MM.1S (cell line): ENCODE measurements at regions not wholly inside any gene's neighbourhood (a gene's known extent, or its start where the extent isn't known, plus 50 kb on each side); places are given as distances from the start of the nearest gene placed in this dataset.

Experiments
- DNase-seq: peaks from one replicate; pipeline ENCODE4 v3.0.0-alpha.2; 2015
- H2AFZ ChIP-seq: fragments of 300-600 bp; sonication (generic); 2 replicates; pipeline ENCODE4 v1.6.0; 2016; ENCODE audit warnings: antibody characterized with exemption, low read length
- H3F3A ChIP-seq: fragments of 300-600 bp; sonication (generic); 2 replicates; pipeline ENCODE4 v1.6.1; 2016; ENCODE audit warnings: mild to moderate bottlenecking, antibody characterized with exemption, low read length, moderate library complexity, mixed read lengths; ENCODE audit not compliant: insufficient read depth
- H3K27ac ChIP-seq: fragments of 300-600 bp; sonication (generic); 2 replicates; pipeline ENCODE4 v1.5.1; 2016; ENCODE audit warnings: mild to moderate bottlenecking, low read length
- H3K27me3 ChIP-seq: fragments of 300-600 bp; sonication (generic); replicated peaks from 2 replicates; pipeline ENCODE4 v1.6.0; 2016; ENCODE audit warnings: low read length; ENCODE audit not compliant: insufficient read depth
- H3K36me3 ChIP-seq: fragments of 300-600 bp; sonication (generic); replicated peaks from 2 replicates; pipeline ENCODE4 v1.6.1; 2016; ENCODE audit warnings: mild to moderate bottlenecking, low read length, mixed read lengths; ENCODE audit not compliant: insufficient read depth
- H3K4me1 ChIP-seq: fragments of 300-600 bp; sonication (generic); 2 replicates; pipeline ENCODE4 v1.6.1; 2016; ENCODE audit warnings: low read length, mixed read lengths
- H3K4me2 ChIP-seq: fragments of 300-600 bp; sonication (generic); 2 replicates; pipeline ENCODE4 v1.6.0; 2016; ENCODE audit warnings: low read depth, low read length
- H3K4me3 ChIP-seq: fragments of 300-600 bp; sonication (generic); 2 replicates; pipeline ENCODE4 v1.5.1; 2016; ENCODE audit warnings: low read length, mixed read lengths
- H3K79me2 ChIP-seq: fragments of 300-600 bp; sonication (generic); 2 replicates; pipeline ENCODE4 v1.6.1; 2016; ENCODE audit warnings: mixed run types, low read length, mixed read lengths
- H3K9ac ChIP-seq: fragments of 300-600 bp; sonication (generic); 2 replicates; pipeline ENCODE4 v1.6.1; 2016; ENCODE audit warnings: low read length, mixed read lengths
- H3K9me2 ChIP-seq: fragments of 300-600 bp; sonication (generic); replicated peaks from 2 replicates; pipeline ENCODE4 v1.6.1; 2016; ENCODE audit warnings: mild to moderate bottlenecking, low read length, mixed read lengths; ENCODE audit not compliant: insufficient read depth
- H3K9me3 ChIP-seq: fragments of 300-600 bp; sonication (generic); replicated peaks from 2 replicates; pipeline ENCODE4 v1.6.1; 2016; ENCODE audit warnings: mild to moderate bottlenecking, low read length, mixed read lengths; ENCODE audit not compliant: insufficient read depth
- H4K20me1 ChIP-seq: fragments of 300-600 bp; sonication (generic); 2 replicates; pipeline ENCODE4 v1.6.1; 2016; ENCODE audit warnings: mild to moderate bottlenecking, low read length, moderate library complexity, mixed read lengths; ENCODE audit not compliant: insufficient read depth
- CTCF ChIP-seq: fragments of 300-600 bp; sonication (generic); IDR thresholded peaks from 2 replicates; pipeline ENCODE4 v1.5.1; 2016; ENCODE audit warnings: antibody characterized with exemption, low read length, mixed read lengths
- EZH2 ChIP-seq: fragments of 300-600 bp; sonication (generic); optimal IDR thresholded peaks from 2 replicates; pipeline ENCODE3; 2017; ENCODE audit warnings: low read depth, mild to moderate bottlenecking, antibody characterized with exemption, low read length, mixed read lengths
- EZH2phosphoT487 ChIP-seq: fragments of 300-600 bp; sonication (generic); IDR thresholded peaks from 2 replicates; pipeline ENCODE4 v1.6.1; 2018; ENCODE audit warnings: antibody characterized with exemption, low read length

GRCh38 chr13:88384542-88384941, 713.4 kb downstream of the SLITRK5 start:
- no peak for TF ChIP-seq EZH2phosphoT487
- TF ChIP-seq CTCF = no peak
- TF ChIP-seq EZH2 = no peak
- Histone ChIP-seq H3F3A (no peaks in the 10 kb centered on the region), H3K9me2 (no peaks in the 10 kb centered on the region), H3K36me3 (no peaks in the 10 kb centered on the region), H3K9ac (no peak overlapping the region), H3K79me2 (no peaks in the 10 kb centered on the region), H3K27ac (no peak overlapping the region), H3K4me1 (no peaks in the 10 kb centered on the region), H2AFZ (no peak overlapping the region), H3K27me3 (no peaks in the 10 kb centered on the region), H3K4me3 (no peak overlapping the region), H3K9me3 (no peaks in the 10 kb centered on the region), H4K20me1 (no peaks in the 10 kb centered on the region), H3K4me2 (no peak overlapping the region)
- no peak for DNase-seq

- TF ChIP-seq EZH2 (no peak), EZH2phosphoT487 (no peak), CTCF (no peak)
- Histone ChIP-seq H2AFZ (no peak overlapping the region), H3F3A (no peaks in the 10 kb centered on the region), H3K9me2 (no peaks in the 10 kb centered on the region), H3K9ac (no peak overlapping the region), H4K20me1 (no peaks in the 10 kb centered on the region), H3K27ac (no peak overlapping the region), H3K27me3 (no peaks in the 10 kb centered on the region), H3K4me1 (no peaks in the 10 kb centered on the region), H3K4me3 (no peak overlapping the region), H3K79me2 (no peaks in the 10 kb centered on the region), H3K4me2 (no peak overlapping the region), H3K36me3 (no peaks in the 10 kb centered on the region), H3K9me3 (no peaks in the 10 kb centered on the region)
- DNase-seq = no peak
Observed at GRCh38 chr13:88395804-88396203, 724.6 kb downstream of the SLITRK5 start.

GRCh38 chr13:88411696-88412095, 740.5 kb downstream of the SLITRK5 start:
- Histone ChIP-seq H3K9ac (no peak overlapping the region), H3K9me3 (no peaks in the 10 kb centered on the region), H3K27ac (no peak overlapping the region), H3F3A (no peaks in the 10 kb centered on the region), H3K4me2 (no peak overlapping the region), H3K79me2 (no peaks in the 10 kb centered on the region), H4K20me1 (no peaks in the 10 kb centered on the region), H3K4me3 (no peak overlapping the region), H3K27me3 (no peaks in the 10 kb centered on the region), H2AFZ (no peak overlapping the region), H3K4me1 (no peaks in the 10 kb centered on the region), H3K36me3 (no peaks in the 10 kb centered on the region), H3K9me2 (no peaks in the 10 kb centered on the region)
- no peak for DNase-seq
- no peak for TF ChIP-seq EZH2
- no peak for TF ChIP-seq EZH2phosphoT487
- TF ChIP-seq CTCF = no peak

DNA sequence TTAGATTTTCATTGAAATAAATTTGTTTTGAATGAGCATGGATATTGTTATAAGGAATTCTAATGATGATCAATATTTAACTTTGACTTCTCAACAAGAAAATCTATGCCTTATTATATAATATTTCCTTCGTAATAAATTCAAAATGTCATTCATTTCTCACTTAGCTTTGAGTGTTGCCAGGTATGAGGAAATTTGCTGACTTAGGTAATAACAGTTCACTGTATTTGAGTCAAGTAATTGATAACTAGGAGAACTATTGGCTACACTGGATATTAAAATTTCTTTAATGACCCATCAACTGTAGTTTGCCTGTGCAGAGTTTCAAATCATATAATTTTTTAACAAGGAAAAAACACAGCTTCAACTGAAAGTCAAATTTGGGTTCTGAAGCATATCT, 746.6 kb downstream of the SLITRK5 start:
- H2AFZ ChIP-seq = no peak overlapping the region
- H3K4me2 ChIP-seq = no peak overlapping the region
- no peak for DNase-seq
- H3K9ac ChIP-seq = no peak overlapping the region
- H3K9me2 ChIP-seq = no peaks in the 10 kb centered on the region
- H3K36me3 ChIP-seq = no peaks in the 10 kb centered on the region
- no peaks in the 10 kb centered on the region for H3K9me3 ChIP-seq
- no peaks in the 10 kb centered on the region for H3K79me2 ChIP-seq
- no peak for TF ChIP-seq EZH2
- no peak for TF ChIP-seq CTCF
- no peak for TF ChIP-seq EZH2phosphoT487
- H3F3A ChIP-seq = no peaks in the 10 kb centered on the region
- no peaks in the 10 kb centered on the region for H4K20me1 ChIP-seq
- H3K4me1 ChIP-seq = no peaks in the 10 kb centered on the region
- H3K27ac ChIP-seq = no peak overlapping the region
- no peak overlapping the region for H3K4me3 ChIP-seq
- no peaks in the 10 kb centered on the region for H3K27me3 ChIP-seq
